Small intestine (tissue), 7 donors: ENCODE measurements at regions not wholly inside any gene's neighbourhood (a gene's known extent, or its start where the extent isn't known, plus 50 kb on each side); places are given as distances from the start of the nearest gene placed in this dataset.

Source experiments
- DNase-seq, 2 donors: peaks; one replicate each; pipeline versions ENCODE4 v3.0.0 to v3.0.0-alpha.2; 2013
- FAIRE-seq: peaks from 2 replicates; lab custom pipeline; 2012; peaks lifted over from hg19 to GRCh38; lab: Jason Lieb, UNC
- H3K27ac ChIP-seq, 3 donors: one replicate each; pipeline ENCODE4 v1.5.1; 2013; ENCODE audit warnings: low read length in 2 of 3, mild to moderate bottlenecking in 2 of 3, control low read depth in 1 of 3, inconsistent platforms in 1 of 3, low read depth in 1 of 3, moderate library complexity in 1 of 3
- H3K27me3 ChIP-seq, 3 donors: one replicate each; pipeline ENCODE4 v1.6.1; 2013; ENCODE audit warnings: low read length in 3 of 3, inconsistent platforms in 1 of 3; ENCODE audit not compliant: control insufficient read depth in 3 of 3, insufficient read depth in 3 of 3
- H3K36me3 ChIP-seq, 3 donors: one replicate each; pipeline ENCODE4 v1.6.1; 2013; ENCODE audit warnings: low read length in 3 of 3, inconsistent platforms in 1 of 3, low read depth in 1 of 3, mild to moderate bottlenecking in 1 of 3, moderate library complexity in 1 of 3; ENCODE audit not compliant: control insufficient read depth in 3 of 3, insufficient read depth in 2 of 3
- H3K4me1 ChIP-seq, 3 donors: one replicate each; pipeline ENCODE4 v1.6.1; 2013; ENCODE audit warnings: low read length in 2 of 3, inconsistent platforms in 1 of 3, low read depth in 1 of 3, mild to moderate bottlenecking in 1 of 3, moderate library complexity in 1 of 3; ENCODE audit not compliant: control insufficient read depth in 3 of 3, insufficient read depth in 2 of 3
- H3K4me3 ChIP-seq, 3 donors: one replicate each; pipeline ENCODE4 v1.5.1; 2013; ENCODE audit warnings: low read length in 3 of 3, control low read depth in 1 of 3, inconsistent platforms in 1 of 3, low read depth in 1 of 3, mild to moderate bottlenecking in 1 of 3, moderate library complexity in 1 of 3
- H3K9me3 ChIP-seq, 2 donors: one replicate each; pipeline ENCODE4 v1.6.1; 2013; ENCODE audit warnings: low read depth in 1 of 2, low read length in 1 of 2; ENCODE audit not compliant: control insufficient read depth in 2 of 2, insufficient read depth in 1 of 2
- WGBS, 3 donors: extraction: QIAGEN DNeasy Blood & Tissue Kit; methylation state at CpG; one replicate each; pipeline ENCODE4 v1.1.7; 2013; 5-methylcytosine and 5-hydroxymethylcytosine counted together
- donor health status: healthy with polysubstance abuse.
- donor health status: control.
- donor health status: control.
- donor health status: Bipolar disorder and iron deficiency.
- donor health status: healthy.

GRCh38 chr7:15749631-15750030 lies 63.1 kb upstream of the MEOX2 start:
- WGBS, 3 donors: 68 to 79% (median 74%) methylated on average over 3 of the region's 3 CpGs

GRCh38 chr7:15747712-15748111 lies 61.2 kb upstream of the MEOX2 start:
- Histone ChIP-seq H3K36me3 (no peaks in the 10 kb centered on the region), H3K27ac (no peak overlapping the region), H3K4me1 (no peaks in the 10 kb centered on the region), H3K4me3 (no peak overlapping the region), H3K27me3 (no peaks in the 10 kb centered on the region), H3K9me3 (no peaks in the 10 kb centered on the region)
- FAIRE-seq (no peak), DNase-seq (no peak)
- 50 to 57% (median 55%) methylated on average over 4 of the region's 4 CpGs for WGBS, 3 donors

More at GRCh38 chr7:15749631-15750030, 63.1 kb upstream of the MEOX2 start:
- H3K4me3 ChIP-seq: no peak overlapping the region
- H3K9me3 ChIP-seq: no peaks in the 10 kb centered on the region
- DNase-seq (no peak), FAIRE-seq (no peak)
- H3K36me3 ChIP-seq: no peaks in the 10 kb centered on the region
- no peaks in the 10 kb centered on the region for H3K27me3 ChIP-seq
- no peaks in the 10 kb centered on the region for H3K4me1 ChIP-seq
- no peak overlapping the region for H3K27ac ChIP-seq

GRCh38 chr7:15747301-15747700 lies 60.8 kb upstream of the MEOX2 start:
- H3K27ac ChIP-seq: no peak overlapping the region
- H3K9me3 ChIP-seq: no peaks in the 10 kb centered on the region
- DNase-seq (no peak), FAIRE-seq (no peak)
- H3K36me3 ChIP-seq: no peaks in the 10 kb centered on the region
- no peaks in the 10 kb centered on the region for H3K4me1 ChIP-seq
- H3K27me3 ChIP-seq: no peaks in the 10 kb centered on the region
- H3K4me3 ChIP-seq: no peak overlapping the region
- 74 to 92% (median 83%) methylated on average over 2 of the region's 2 CpGs for WGBS, 3 donors

GRCh38 chr7:15743926-15744480 lies 57.5 kb upstream of the MEOX2 start:
- Histone ChIP-seq H3K27ac (no peak overlapping the region), H3K4me3 (no peak overlapping the region), H3K9me3 (no peaks in the 10 kb centered on the region), H3K36me3 (no peaks in the 10 kb centered on the region), H3K27me3 (no peaks in the 10 kb centered on the region), H3K4me1 (no peaks in the 10 kb centered on the region)
- no peak for FAIRE-seq
- no peak for DNase-seq
- WGBS, 3 donors: 63 to 65% (median 63%) methylated on average over 3 of the region's 3 CpGs

- FAIRE-seq (no peak), DNase-seq (no peak)
- no peaks in the 10 kb centered on the region for H3K27me3 ChIP-seq
- 65 to 71% (median 65%) methylated on average over 2 of the region's 2 CpGs for WGBS, 3 donors
- H3K4me1 ChIP-seq: no peaks in the 10 kb centered on the region
- H3K36me3 ChIP-seq: no peaks in the 10 kb centered on the region
- H3K9me3 ChIP-seq: no peaks in the 10 kb centered on the region
- H3K27ac ChIP-seq: no peak overlapping the region
- no peak overlapping the region for H3K4me3 ChIP-seq
These were observed 51.1 kb upstream of the MEOX2 start for GRCh38 chr7:15737601-15738000.
